PFSK-1 (cell line): ENCODE measurements at regions not wholly inside any gene's neighbourhood (a gene's known extent, or its start where the extent isn't known, plus 50 kb on each side); places are given as distances from the start of the nearest gene placed in this dataset.

Source experiments
- POLR2AphosphoS5 ChIP-seq: IDR thresholded peaks from 2 replicates; pipeline ENCODE4 v1.6.1; 2012; ENCODE audit warnings: low read depth, mild to moderate bottlenecking, control low read depth, low read length, moderate library complexity
- TAF1 ChIP-seq: IDR thresholded peaks from 2 replicates; pipeline ENCODE4 v1.6.1; 2012; ENCODE audit warnings: low read length, control low read depth, borderline replicate concordance; ENCODE audit not compliant: insufficient read depth

- TF ChIP-seq POLR2AphosphoS5 (no peak), TAF1 (no peak)
Observed at GRCh38 chr14:58846682-58847465, 209.1 kb downstream of the DACT1 start.
